ENCODE measurements at regions not wholly inside any gene's neighbourhood (a gene's known extent, or its start where the extent isn't known, plus 50 kb on each side); places are given as distances from the start of the nearest gene placed in this dataset.
"Not testable (repeated sequence)": the region's sequence is repeated elsewhere in the genome, so short reads cannot be mapped to it uniquely, and the experiment has no call there.

- DNase-seq = no peak
These were observed 54.4 kb upstream of the BMP4 start for GRCh38 chr14:54010981-54011380.

GRCh38 chr14:54023027-54023426 is 66.4 kb upstream of the BMP4 start:
- DNase-seq = no peak

- DNase-seq = no peak
These were observed 69.0 kb upstream of the BMP4 start for GRCh38 chr14:54025661-54026060.

GRCh38 chr14:54026671-54027070 is 70.0 kb upstream of the BMP4 start:
- no peak for DNase-seq

- DNase-seq = not testable (repeated sequence)
These were observed 74.4 kb upstream of the BMP4 start for GRCh38 chr14:54030996-54031395.

GRCh38 chr14:54033285-54033684 is 76.7 kb upstream of the BMP4 start:
- not testable (repeated sequence) for DNase-seq

- no peak for DNase-seq
These were observed 82.1 kb upstream of the BMP4 start for GRCh38 chr14:54038724-54039123.

GRCh38 chr14:54039311-54039710 is 82.7 kb upstream of the BMP4 start:
- DNase-seq = no peak

GRCh38 chr14:54040846-54041245 is 84.2 kb upstream of the BMP4 start:
- DNase-seq = no peak

- no peak for DNase-seq
These were observed 89.6 kb upstream of the BMP4 start for GRCh38 chr14:54046250-54046649.

GRCh38 chr14:54047645-54048308 is 91.2 kb upstream of the BMP4 start:
- DNase-seq = no peak

- no peak for DNase-seq
These were observed 91.7 kb upstream of the BMP4 start for GRCh38 chr14:54048311-54048710.

- DNase-seq = no peak
These were observed 92.1 kb upstream of the BMP4 start for GRCh38 chr14:54048736-54049135.

GRCh38 chr14:54050759-54051158 is 94.1 kb upstream of the BMP4 start:
- no peak for DNase-seq

- no peak for DNase-seq
These were observed 96.2 kb upstream of the BMP4 start for GRCh38 chr14:54052696-54053385.

GRCh38 chr14:54053386-54053745 is 96.7 kb upstream of the BMP4 start:
- no peak for DNase-seq

GRCh38 chr14:54058505-54058904 is 101.9 kb upstream of the BMP4 start:
- no peak for DNase-seq

- DNase-seq = no peak
These were observed 127.1 kb upstream of the BMP4 start for GRCh38 chr14:54083549-54084239.

- DNase-seq = no peak
These were observed 128.7 kb upstream of the BMP4 start for GRCh38 chr14:54085232-54085761.

- no peak for DNase-seq
These were observed 129.2 kb upstream of the BMP4 start for GRCh38 chr14:54085841-54086240.

- no peak for DNase-seq
These were observed 130.1 kb upstream of the BMP4 start for GRCh38 chr14:54086767-54087166.

GRCh38 chr14:54087376-54087775 is 130.8 kb upstream of the BMP4 start:
- DNase-seq = no peak

GRCh38 chr14:54088271-54088670 is 131.6 kb upstream of the BMP4 start:
- no peak for DNase-seq

- no peak for DNase-seq
These were observed 133.6 kb upstream of the BMP4 start for GRCh38 chr14:54090274-54090673.
